Stimulated activated CD8-positive, alpha-beta memory T cell treated with anti-CD3 and anti-CD28 coated beads, Interleukin-15, amount 100 ng/mL, for 1 hour (primary cell): ENCODE measurements at regions not wholly inside any gene's neighbourhood (a gene's known extent, or its start where the extent isn't known, plus 50 kb on each side); places are given as distances from the start of the nearest gene placed in this dataset.
"Not testable (repeated sequence)": the region's sequence is repeated elsewhere in the genome, so short reads cannot be mapped to it uniquely, and the experiment has no call there.

ENCODE experiments used
- DNase-seq: peaks from one replicate; pipeline ENCODE4 v3.0.0-alpha.2; 2020; ENCODE audit warnings: low read depth

DNA sequence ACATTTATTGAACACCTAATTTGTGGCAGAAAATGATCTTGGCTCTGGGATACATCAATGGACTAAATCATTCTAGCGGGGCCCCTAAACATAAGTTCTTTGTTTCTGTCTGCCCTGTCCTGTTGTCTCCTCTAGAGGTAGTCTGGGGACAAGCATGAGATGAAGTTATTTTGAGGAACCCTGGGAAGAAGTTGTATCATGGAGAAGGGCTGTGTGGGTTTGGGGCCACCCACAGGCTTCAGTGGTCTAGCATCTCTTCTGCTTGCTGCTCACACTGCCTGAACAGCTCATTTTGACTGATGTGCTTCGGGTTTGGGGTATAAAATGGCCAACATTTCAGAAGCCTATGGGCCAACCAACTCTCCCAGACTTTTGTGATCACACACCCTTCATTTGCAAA, 50.3 kb upstream of the OSBPL11 start:
- no peak for DNase-seq

- no peak for DNase-seq
These were observed 51.3 kb upstream of the OSBPL11 start for GRCh38 chr3:125646581-125646980.

- no peak for DNase-seq
These were observed 52.2 kb upstream of the OSBPL11 start for GRCh38 chr3:125647318-125648014.

GRCh38 chr3:125651244-125651643, 55.9 kb upstream of the OSBPL11 start:
- no peak for DNase-seq

GRCh38 chr3:125652349-125652748, 57.1 kb upstream of the OSBPL11 start:
- no peak for DNase-seq

GRCh38 chr3:125654526-125654925, 59.2 kb upstream of the OSBPL11 start:
- no peak for DNase-seq

DNA sequence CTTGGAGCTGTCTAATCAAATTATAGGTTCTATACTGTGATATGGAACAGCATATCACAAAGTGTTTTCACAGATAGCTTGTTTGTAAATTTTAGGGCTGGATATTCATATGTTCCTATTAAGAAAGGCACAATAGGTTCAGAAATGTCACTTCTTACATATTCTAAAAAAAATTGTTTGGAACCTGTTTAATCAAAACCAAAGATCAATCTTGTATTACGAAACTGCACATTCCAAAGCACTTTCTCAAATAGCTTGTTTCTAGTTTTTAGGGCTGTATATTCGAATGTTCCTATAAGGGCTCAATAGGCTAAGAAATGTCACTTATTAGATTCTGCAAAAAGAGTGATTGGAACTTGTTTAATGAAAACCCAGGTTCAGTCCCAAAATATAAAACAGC, 67.4 kb upstream of the OSBPL11 start:
- no peak for DNase-seq

DNA sequence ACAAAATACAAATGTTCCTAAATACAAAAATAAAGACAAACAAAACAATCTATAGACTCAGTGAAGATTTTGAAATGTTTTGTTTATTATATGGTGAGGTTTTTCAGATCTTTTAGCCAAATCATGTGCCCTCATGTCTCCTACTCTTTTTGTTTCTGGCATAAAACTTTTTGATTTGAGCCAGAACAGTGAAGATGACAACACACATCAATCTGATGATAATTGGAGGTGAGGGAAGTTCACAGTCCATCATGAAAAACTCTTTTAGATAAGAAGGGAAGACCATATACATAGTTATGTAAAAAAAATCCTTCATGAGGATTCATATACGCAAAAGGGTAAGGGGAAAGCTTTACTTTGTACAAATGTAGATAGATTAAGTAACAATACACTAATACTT, 75.1 kb upstream of the OSBPL11 start:
- DNase-seq = no peak

DNA sequence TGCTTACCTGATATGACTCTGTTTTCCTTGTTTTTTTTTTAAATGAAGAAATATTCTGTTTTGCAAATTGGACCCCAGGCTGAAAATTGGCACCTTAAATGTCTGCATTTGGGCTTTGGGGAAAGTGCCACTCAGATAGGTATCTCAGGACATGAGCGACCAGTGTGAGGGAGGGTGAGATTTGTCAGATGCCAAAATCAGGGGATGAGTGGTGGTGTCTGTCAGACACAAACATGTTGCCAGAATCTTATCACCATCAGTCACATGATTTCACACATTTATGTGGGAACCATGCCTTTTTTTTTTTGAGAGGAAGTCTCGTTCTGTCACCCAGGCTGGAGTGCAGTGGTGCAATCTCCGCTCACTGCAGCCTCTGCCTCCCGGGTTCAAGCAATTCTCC, 75.6 kb upstream of the OSBPL11 start:
- no peak for DNase-seq

GRCh38 chr3:125671461-125672243, 76.4 kb upstream of the OSBPL11 start:
- DNase-seq = no peak

GRCh38 chr3:125675791-125676190, 80.5 kb upstream of the OSBPL11 start:
- no peak for DNase-seq

DNA sequence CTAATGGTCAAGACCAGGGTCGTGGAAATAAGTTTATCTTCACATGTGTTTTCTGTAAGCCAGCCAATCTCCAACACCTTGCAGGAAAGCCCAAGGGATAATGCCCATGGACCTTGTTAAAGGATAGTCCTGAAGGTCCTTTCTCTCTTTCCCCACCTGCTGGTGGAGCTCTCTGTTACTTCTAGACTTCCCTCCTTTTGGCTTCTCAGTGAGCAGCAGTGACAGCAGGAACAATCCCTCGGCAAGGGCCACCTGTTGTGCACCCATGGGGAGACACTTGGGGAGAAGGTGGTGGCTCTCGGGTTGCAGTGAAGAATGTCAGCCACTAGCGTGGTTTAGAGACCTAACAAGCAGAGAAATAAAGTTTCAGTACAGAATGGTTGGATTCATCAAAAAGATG, 84.0 kb upstream of the OSBPL11 start:
- DNase-seq = no peak

DNA sequence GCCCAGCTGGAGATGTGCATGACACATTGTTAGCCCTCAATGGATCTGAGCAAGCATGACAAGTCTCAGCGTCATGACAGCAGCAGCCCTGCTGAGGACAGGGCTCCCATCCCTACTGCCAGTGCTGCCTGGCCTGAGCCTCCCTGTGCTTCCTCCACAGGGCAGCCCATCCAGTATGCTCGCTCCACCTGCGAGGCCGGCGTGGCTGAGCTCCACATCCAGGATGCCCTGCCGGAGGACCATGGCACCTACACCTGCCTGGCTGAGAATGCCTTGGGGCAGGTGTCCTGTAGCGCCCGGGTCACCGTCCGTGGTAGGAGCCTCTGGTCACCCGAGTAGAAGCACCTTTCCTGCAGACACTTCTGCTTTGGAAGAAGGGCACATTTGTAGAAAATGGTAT, 85.8 kb upstream of the OSBPL11 start:
- no peak for DNase-seq

DNA sequence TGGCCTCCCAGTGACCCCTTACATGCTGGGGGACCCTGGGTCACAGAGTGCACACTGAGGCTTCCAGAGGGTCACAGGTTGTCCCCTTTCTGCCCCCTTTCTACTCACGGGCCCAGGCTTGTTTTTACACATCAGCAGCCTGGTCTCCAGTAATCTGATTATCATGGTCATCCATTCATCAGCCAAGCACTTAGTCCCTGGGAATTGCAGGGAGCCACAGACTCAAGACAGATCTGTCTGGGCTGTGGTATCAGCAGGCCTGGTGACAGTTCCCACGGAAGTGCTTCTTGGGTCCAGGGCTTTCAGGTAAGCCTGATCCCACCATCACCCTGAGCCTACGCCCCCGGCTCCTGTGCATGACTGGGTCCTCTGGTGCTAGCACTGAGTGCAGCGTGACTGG, 86.6 kb upstream of the OSBPL11 start:
- not testable (repeated sequence) for DNase-seq

DNA sequence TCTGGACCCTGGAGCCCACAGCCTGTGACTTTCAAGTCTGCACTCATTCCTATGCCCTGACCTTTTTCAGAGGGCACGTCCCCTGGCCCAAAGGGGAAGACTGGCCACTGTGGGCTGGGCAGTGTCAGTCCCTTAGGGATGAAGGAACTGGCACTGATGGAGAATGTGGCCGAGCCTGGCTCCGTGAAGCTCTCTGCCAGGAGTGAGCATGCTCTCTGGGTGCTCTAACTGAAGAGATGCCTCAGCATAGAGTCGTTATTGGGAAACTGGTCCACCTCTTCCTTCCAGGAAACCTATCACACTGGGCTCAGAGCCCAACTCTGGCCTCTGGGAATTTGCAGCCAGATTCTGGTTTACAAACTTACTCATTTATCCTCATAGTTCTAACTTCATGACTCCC, 87.3 kb upstream of the OSBPL11 start:
- DNase-seq = not testable (repeated sequence)

DNA sequence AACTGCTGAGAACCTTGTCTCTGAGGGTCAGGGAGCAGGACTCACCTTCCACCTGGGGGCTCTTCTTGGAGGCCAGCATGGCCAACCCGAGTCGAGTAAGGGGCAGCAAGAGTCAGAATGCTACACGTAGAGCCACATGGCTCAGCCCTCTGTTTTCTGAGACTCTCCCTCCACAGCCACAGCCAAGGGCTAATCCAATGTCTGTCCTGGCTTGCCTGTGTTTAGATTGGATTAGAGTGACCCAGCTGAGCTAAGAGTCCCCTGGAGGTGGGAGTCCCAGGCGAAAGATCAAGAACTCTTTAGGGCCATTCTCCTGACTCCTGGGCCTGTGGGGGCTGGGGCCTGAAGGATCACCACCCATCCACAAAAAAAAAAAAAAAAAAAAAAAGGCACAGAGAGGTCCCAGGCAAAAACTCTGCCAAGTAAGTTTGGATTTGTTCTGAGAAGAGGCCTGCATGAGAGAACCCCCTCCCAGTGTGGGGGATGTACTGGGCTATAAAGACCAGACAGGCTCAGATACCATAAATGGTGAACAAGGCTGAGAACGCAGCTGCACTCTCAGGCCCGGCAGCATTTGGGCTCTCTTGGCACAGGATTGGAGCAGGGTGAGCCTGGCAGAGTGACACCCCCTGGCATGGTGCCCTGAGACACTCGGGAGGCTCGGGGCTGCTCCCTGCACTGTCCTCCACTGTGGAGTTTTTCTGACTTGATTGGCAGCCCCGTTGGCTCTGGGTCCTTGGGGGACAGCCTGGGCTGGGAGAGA, 88.0 kb upstream of the OSBPL11 start:
- DNase-seq = no peak

- no peak for DNase-seq
These were observed 88.9 kb upstream of the OSBPL11 start for GRCh38 chr3:125684199-125684598.

DNA sequence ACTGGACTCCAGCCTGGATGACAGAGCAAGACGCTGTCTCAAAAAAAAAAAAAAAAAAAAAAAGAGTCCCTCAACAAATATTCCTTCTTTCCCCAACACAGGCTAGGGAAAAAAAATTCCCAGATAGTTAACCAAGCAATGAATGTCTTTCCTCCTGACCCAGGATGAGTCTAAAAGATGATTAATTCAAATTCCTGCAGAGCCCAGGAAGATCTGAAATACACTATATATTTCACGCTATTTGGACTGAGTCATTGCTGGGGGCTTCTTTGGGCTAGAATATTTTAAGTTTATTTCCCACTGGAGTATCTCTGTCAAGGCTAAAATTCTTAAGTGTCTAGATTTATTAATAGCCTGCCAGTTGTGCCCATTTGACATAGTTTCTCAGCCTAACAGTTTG, 90.4 kb upstream of the OSBPL11 start:
- DNase-seq = not testable (repeated sequence)

- no peak for DNase-seq
These were observed 97.1 kb upstream of the OSBPL11 start for GRCh38 chr3:125692361-125692760.

DNA sequence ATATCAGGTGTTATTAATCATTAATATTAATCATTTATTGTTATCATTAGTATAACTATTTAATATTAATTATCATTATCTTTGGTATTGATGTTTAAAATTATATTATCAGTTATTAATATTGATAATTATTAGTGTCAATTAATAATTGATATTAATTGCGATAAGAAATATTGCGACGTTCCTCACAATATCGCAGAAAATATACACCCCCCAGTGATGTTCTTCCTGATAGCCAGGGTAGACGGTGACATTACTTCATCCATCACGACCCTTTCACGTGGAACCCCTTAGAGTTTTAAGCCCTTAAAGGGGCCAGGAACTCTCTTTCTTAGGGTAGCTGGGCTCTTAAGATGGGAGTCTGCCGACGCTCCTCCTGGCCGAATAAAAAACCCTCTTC, 98.6 kb upstream of the OSBPL11 start:
- DNase-seq = no peak

GRCh38 chr3:125694761-125695294, 99.5 kb upstream of the OSBPL11 start:
- DNase-seq = no peak

- DNase-seq = no peak
These were observed 100.4 kb upstream of the OSBPL11 start for GRCh38 chr3:125695688-125696087.

- not testable (repeated sequence) for DNase-seq
These were observed 101.8 kb upstream of the OSBPL11 start for GRCh38 chr3:125697126-125697525.
